Ishikawa (cell line): ENCODE measurements at regions not wholly inside any gene's neighbourhood (a gene's known extent, or its start where the extent isn't known, plus 50 kb on each side); places are given as distances from the start of the nearest gene placed in this dataset.

Experiments used
- CEBPB ChIP-seq: IDR thresholded peaks from 2 replicates; pipeline ENCODE4 v1.6.1; 2012
- CREB1 ChIP-seq: IDR thresholded peaks from 2 replicates; pipeline ENCODE4 v1.6.1; 2012; ENCODE audit warnings: low read depth
- EGR1 ChIP-seq: IDR thresholded peaks from 2 replicates; pipeline ENCODE4 v1.6.1; 2012
- EP300 ChIP-seq: IDR thresholded peaks from 2 replicates; pipeline ENCODE4 v1.6.1; 2012; ENCODE audit warnings: borderline replicate concordance
- FOXM1 ChIP-seq: IDR thresholded peaks from 2 replicates; pipeline ENCODE4 v1.6.1; 2012; ENCODE audit warnings: low read depth, borderline replicate concordance
- NFIC ChIP-seq: IDR thresholded peaks from 2 replicates; pipeline ENCODE4 v1.6.1; 2012
- RAD21 ChIP-seq: IDR thresholded peaks from 2 replicates; pipeline ENCODE4 v1.6.1; 2012; ENCODE audit warnings: low read depth
- REST ChIP-seq: IDR thresholded peaks from 2 replicates; pipeline ENCODE4 v1.6.1; 2012; ENCODE audit warnings: low read depth, mild to moderate bottlenecking
- TAF1 ChIP-seq: IDR thresholded peaks from 2 replicates; pipeline ENCODE4 v1.6.1; 2012; ENCODE audit warnings: low read depth, mild to moderate bottlenecking
- TCF12 ChIP-seq: IDR thresholded peaks from 2 replicates; pipeline ENCODE4 v1.6.1; 2012; ENCODE audit warnings: low read depth
- TEAD4 ChIP-seq: IDR thresholded peaks from 2 replicates; pipeline ENCODE4 v1.6.1; 2012
- YY1 ChIP-seq: IDR thresholded peaks from 2 replicates; pipeline ENCODE4 v1.6.1; 2012; ENCODE audit warnings: low read depth
- ZBTB7A ChIP-seq: IDR thresholded peaks from 2 replicates; pipeline ENCODE4 v1.6.1; 2012; ENCODE audit warnings: low read depth
- TF ChIP-seq, protein P1 (sequence below): IDR thresholded peaks from 2 replicates; pipeline ENCODE4 v1.6.1; 2012
- TF ChIP-seq, protein P2 (sequence below): IDR thresholded peaks from 2 replicates; pipeline ENCODE4 v1.6.1; 2012

GRCh38 chr6:45739058-45739457, 276.6 kb downstream of the CLIC5 start:
- TF ChIP-seq, protein P1, sequence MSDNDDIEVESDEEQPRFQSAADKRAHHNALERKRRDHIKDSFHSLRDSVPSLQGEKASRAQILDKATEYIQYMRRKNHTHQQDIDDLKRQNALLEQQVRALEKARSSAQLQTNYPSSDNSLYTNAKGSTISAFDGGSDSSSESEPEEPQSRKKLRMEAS = no peak

DNA sequence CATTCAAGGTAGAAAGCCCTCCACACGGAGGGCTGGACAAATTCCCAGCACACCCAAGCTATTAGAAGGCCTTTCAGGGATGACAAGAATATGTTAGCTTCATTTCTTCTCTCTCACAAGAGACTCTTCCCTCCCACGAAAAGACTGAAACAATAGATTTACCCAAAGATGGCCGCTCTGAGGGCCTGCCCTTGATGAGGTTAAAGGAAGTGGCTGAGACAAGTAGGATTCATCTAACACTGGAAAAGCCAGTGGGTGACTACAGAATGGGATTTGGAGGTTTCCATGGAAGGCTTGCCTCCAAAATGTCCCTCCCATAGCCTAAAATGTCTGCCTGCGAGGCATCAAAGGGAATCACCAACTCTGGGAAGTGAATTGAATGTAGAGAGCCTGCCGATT, 277.6 kb downstream of the CLIC5 start:
- TF ChIP-seq NFIC (no peak), TEAD4 (no peak), CREB1 (no peak), RAD21 (no peak), TCF12 (no peak), EP300 (no peak), TAF1 (no peak), ZBTB7A (no peak), EGR1 (no peak), YY1 (no peak), FOXM1 (no peak), CEBPB (no peak)
- TF ChIP-seq, protein P1 = no peak

- TF ChIP-seq REST (no peak), NFIC (no peak)
- TF ChIP-seq, protein P1 = no peak
Observed at GRCh38 chr6:45737331-45738056, 278.2 kb downstream of the CLIC5 start.

DNA sequence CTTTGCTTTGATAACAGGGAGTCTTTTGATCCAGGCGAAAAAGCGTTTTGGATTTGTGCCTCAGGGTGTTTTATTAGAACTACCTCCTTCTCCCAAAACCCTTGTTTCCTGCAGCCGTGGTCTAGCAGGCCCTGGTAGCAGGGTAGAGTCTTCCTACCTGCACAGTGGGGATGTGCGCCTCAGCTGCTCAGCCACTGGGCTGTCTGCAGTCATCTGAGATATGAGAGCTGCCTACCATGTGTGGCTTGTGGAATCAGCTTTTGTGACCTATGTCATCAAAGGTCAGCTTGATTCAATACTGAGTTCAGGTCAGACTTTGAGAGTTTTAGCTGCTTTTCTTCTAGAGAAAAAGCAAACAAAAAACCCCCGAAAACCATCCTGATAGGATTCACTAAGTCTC, 279.5 kb downstream of the CLIC5 start:
- TF ChIP-seq EP300 (no peak), REST (no peak), RAD21 (no peak), YY1 (no peak), CREB1 (no peak), FOXM1 (no peak), TCF12 (no peak), CEBPB (no peak), EGR1 (no peak), ZBTB7A (no peak), TAF1 (no peak), TEAD4 (no peak), NFIC (no peak)
- TF ChIP-seq, protein P1 = no peak
- TF ChIP-seq, protein P2, sequence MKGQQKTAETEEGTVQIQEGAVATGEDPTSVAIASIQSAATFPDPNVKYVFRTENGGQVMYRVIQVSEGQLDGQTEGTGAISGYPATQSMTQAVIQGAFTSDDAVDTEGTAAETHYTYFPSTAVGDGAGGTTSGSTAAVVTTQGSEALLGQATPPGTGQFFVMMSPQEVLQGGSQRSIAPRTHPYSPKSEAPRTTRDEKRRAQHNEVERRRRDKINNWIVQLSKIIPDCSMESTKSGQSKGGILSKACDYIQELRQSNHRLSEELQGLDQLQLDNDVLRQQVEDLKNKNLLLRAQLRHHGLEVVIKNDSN = no peak

GRCh38 chr6:45732731-45733130, 282.9 kb downstream of the CLIC5 start:
- TF ChIP-seq REST = no peak
- TF ChIP-seq FOXM1 = no peak
- no peak for TF ChIP-seq YY1
- TF ChIP-seq TEAD4 = no peak
